Stimulated activated memory B cell treated with anti-CD40 and anti-IgM and Interleukin-4, amounts not matched to agents 10 μg/mL and 1 μg/mL and 100 μg/mL, for 72 hours (primary cell): ENCODE measurements at regions not wholly inside any gene's neighbourhood (a gene's known extent, or its start where the extent isn't known, plus 50 kb on each side); places are given as distances from the start of the nearest gene placed in this dataset.
A peak's percentile ranks its signal among the peaks of the same experiment; 100 is the strongest.

Experiments used
- ATAC-seq: fragments of 150-1000 bp; cut with Tn5 transposase; 2 replicates; pipeline ENCODE4 v1.10.0; 2021
- H3K27ac Mint-ChIP-seq: one replicate; pipeline ENCODE4 v1.8.0; 2022; ENCODE audit warnings: mild to moderate bottlenecking, mixed read lengths
- H3K27me3 Mint-ChIP-seq: one replicate; pipeline ENCODE4 v1.8.0; 2022; ENCODE audit warnings: mixed read lengths
- H3K36me3 Mint-ChIP-seq: one replicate; pipeline ENCODE4 v1.8.0; 2022; ENCODE audit warnings: mixed read lengths
- H3K4me1 Mint-ChIP-seq: one replicate; pipeline ENCODE4 v1.8.0; 2022; ENCODE audit warnings: mixed read lengths
- H3K4me3 Mint-ChIP-seq: one replicate; pipeline ENCODE4 v1.8.0; 2022; ENCODE audit warnings: mild to moderate bottlenecking, moderate library complexity, mixed read lengths
- H3K9me3 Mint-ChIP-seq: one replicate; pipeline ENCODE4 v1.8.0; 2022; ENCODE audit warnings: mixed read lengths

- Mint-ChIP-seq H3K27me3 (no peaks in the 10 kb centered on the region), H3K27ac (peak overlapping the region; percentile 17), H3K4me3 (peak overlapping the region; percentile 0), H3K4me1 (peaks cover 73% of the 10 kb centered on the region), H3K9me3 (no peaks in the 10 kb centered on the region), H3K36me3 (no peaks in the 10 kb centered on the region)
- no peak for ATAC-seq
Measured at GRCh38 chr22:22425356-22425755, 83.2 kb downstream of the ZNF280B start.

GRCh38 chr22:22425783-22426624, 82.5 kb downstream of the ZNF280B start:
- ATAC-seq, result no peak
- Mint-ChIP-seq H3K4me1 (peaks cover 75% of the 10 kb centered on the region), H3K27me3 (no peaks in the 10 kb centered on the region), H3K27ac (peak overlapping the region; percentile 17), H3K9me3 (no peaks in the 10 kb centered on the region), H3K4me3 (no peak overlapping the region), H3K36me3 (no peaks in the 10 kb centered on the region)

GRCh38 chr22:22427542-22428065, 80.9 kb downstream of the ZNF280B start:
- no peak for ATAC-seq
- peaks cover 74% of the 10 kb centered on the region for H3K4me1 Mint-ChIP-seq
- H3K36me3 Mint-ChIP-seq, result no peaks in the 10 kb centered on the region
- H3K27ac Mint-ChIP-seq, result no peak overlapping the region
- no peak overlapping the region for H3K4me3 Mint-ChIP-seq
- no peaks in the 10 kb centered on the region for H3K9me3 Mint-ChIP-seq
- H3K27me3 Mint-ChIP-seq, result no peaks in the 10 kb centered on the region

GRCh38 chr22:22428222-22429098, 80.1 kb downstream of the ZNF280B start:
- Mint-ChIP-seq H3K27ac (no peak overlapping the region), H3K4me1 (peaks cover 75% of the 10 kb centered on the region), H3K9me3 (no peaks in the 10 kb centered on the region), H3K27me3 (no peaks in the 10 kb centered on the region), H3K4me3 (no peak overlapping the region), H3K36me3 (no peaks in the 10 kb centered on the region)
- no peak for ATAC-seq

- H3K27ac Mint-ChIP-seq, result peak overlapping the region; percentile 36
- H3K4me1 Mint-ChIP-seq, result peaks cover 69% of the 10 kb centered on the region
- no peak for ATAC-seq
- H3K36me3 Mint-ChIP-seq, result no peaks in the 10 kb centered on the region
- no peak overlapping the region for H3K4me3 Mint-ChIP-seq
- peaks cover 7% of the 10 kb centered on the region for H3K9me3 Mint-ChIP-seq
- no peaks in the 10 kb centered on the region for H3K27me3 Mint-ChIP-seq
Measured at GRCh38 chr22:22429369-22430108, 79.0 kb downstream of the ZNF280B start.

- ATAC-seq, result no peak
- peak overlapping the region; percentile 8 for H3K27ac Mint-ChIP-seq
Measured at GRCh38 chr22:22430111-22430820, 78.3 kb downstream of the ZNF280B start.

GRCh38 chr22:22431271-22432220, 77.0 kb downstream of the ZNF280B start:
- Mint-ChIP-seq H3K4me1 (peaks cover 49% of the 10 kb centered on the region), H3K27ac (peak overlapping the region; percentile 8), H3K4me3 (no peak overlapping the region), H3K36me3 (no peaks in the 10 kb centered on the region), H3K9me3 (peaks cover 11% of the 10 kb centered on the region), H3K27me3 (no peaks in the 10 kb centered on the region)
- ATAC-seq, result peak; percentile 93

More at GRCh38 chr22:22430111-22430820, 78.3 kb downstream of the ZNF280B start:
- Mint-ChIP-seq H3K4me1 (peaks cover 62% of the 10 kb centered on the region), H3K27me3 (no peaks in the 10 kb centered on the region), H3K4me3 (no peak overlapping the region), H3K9me3 (peaks cover 11% of the 10 kb centered on the region), H3K36me3 (no peaks in the 10 kb centered on the region)

GRCh38 chr22:22432479-22432878, 76.1 kb downstream of the ZNF280B start:
- H3K9me3 Mint-ChIP-seq, result peaks cover 11% of the 10 kb centered on the region
- H3K4me3 Mint-ChIP-seq, result no peak overlapping the region
- ATAC-seq, result no peak
- no peaks in the 10 kb centered on the region for H3K27me3 Mint-ChIP-seq
- peaks cover 40% of the 10 kb centered on the region for H3K4me1 Mint-ChIP-seq
- no peaks in the 10 kb centered on the region for H3K36me3 Mint-ChIP-seq
- peak overlapping the region; percentile 8 for H3K27ac Mint-ChIP-seq

GRCh38 chr22:22432937-22433336, 75.6 kb downstream of the ZNF280B start:
- Mint-ChIP-seq H3K4me3 (no peak overlapping the region), H3K9me3 (peaks cover 11% of the 10 kb centered on the region), H3K36me3 (no peaks in the 10 kb centered on the region), H3K27ac (peak overlapping the region; percentile 8), H3K4me1 (peaks cover 35% of the 10 kb centered on the region), H3K27me3 (no peaks in the 10 kb centered on the region)
- ATAC-seq, result no peak

GRCh38 chr22:22433770-22434169, 74.8 kb downstream of the ZNF280B start:
- H3K27ac Mint-ChIP-seq, result no peak overlapping the region
- H3K9me3 Mint-ChIP-seq, result peaks cover 11% of the 10 kb centered on the region
- no peak for ATAC-seq
- no peaks in the 10 kb centered on the region for H3K36me3 Mint-ChIP-seq
- no peaks in the 10 kb centered on the region for H3K27me3 Mint-ChIP-seq
- peaks cover 31% of the 10 kb centered on the region for H3K4me1 Mint-ChIP-seq
- no peak overlapping the region for H3K4me3 Mint-ChIP-seq
